GM23248 (cell line): ENCODE measurements at regions not wholly inside any gene's neighbourhood (a gene's known extent, or its start where the extent isn't known, plus 50 kb on each side); places are given as distances from the start of the nearest gene placed in this dataset.
"Not testable (repeated sequence)": the region's sequence is repeated elsewhere in the genome, so short reads cannot be mapped to it uniquely, and the experiment has no call there.

ENCODE experiments used
- DNase-seq: peaks from one replicate; pipeline ENCODE4 v3.0.0-alpha.2; 2015
- H2AFZ ChIP-seq: fragments of 200-600 bp; sonication (generic); 2 replicates; pipeline ENCODE4 v1.6.1; 2016; ENCODE audit warnings: antibody characterized with exemption
- H3F3A ChIP-seq: fragments of 200-600 bp; sonication (generic); 2 replicates; pipeline ENCODE4 v1.6.1; 2016; ENCODE audit warnings: mild to moderate bottlenecking, antibody characterized with exemption, mixed run types; ENCODE audit not compliant: insufficient read depth
- H3K27ac ChIP-seq: fragments of 200-600 bp; sonication (generic); 2 replicates; pipeline ENCODE4 v1.5.1; 2016; ENCODE audit warnings: mild to moderate bottlenecking
- H3K27me3 ChIP-seq: fragments of 200-600 bp; sonication (generic); replicated peaks from 2 replicates; pipeline ENCODE4 v1.6.1; 2016; ENCODE audit warnings: mild to moderate bottlenecking; ENCODE audit not compliant: insufficient read depth
- H3K36me3 ChIP-seq: fragments of 200-600 bp; sonication (generic); 2 replicates; pipeline ENCODE4 v1.6.1; 2016; ENCODE audit warnings: low read depth, mild to moderate bottlenecking
- H3K4me1 ChIP-seq: fragments of 200-600 bp; sonication (generic); 2 replicates; pipeline ENCODE4 v1.6.1; 2016; ENCODE audit warnings: mild to moderate bottlenecking; ENCODE audit not compliant: insufficient read depth
- H3K4me2 ChIP-seq: fragments of 200-600 bp; sonication (generic); one replicate; pipeline ENCODE4 v1.6.1; 2016; ENCODE audit warnings: mild to moderate bottlenecking; ENCODE audit not compliant: unreplicated experiment
- H3K4me3 ChIP-seq: fragments of 200-600 bp; sonication (generic); 2 replicates; pipeline ENCODE4 v1.5.1; 2016; ENCODE audit warnings: mild to moderate bottlenecking
- H3K79me2 ChIP-seq: fragments of 200-600 bp; sonication (generic); 2 replicates; pipeline ENCODE4 v1.6.1; 2016; ENCODE audit warnings: mild to moderate bottlenecking; ENCODE audit not compliant: insufficient read depth
- H3K9ac ChIP-seq: fragments of 200-600 bp; sonication (generic); 2 replicates; pipeline ENCODE4 v1.6.1; 2016; ENCODE audit warnings: mild to moderate bottlenecking
- H3K9me2 ChIP-seq: fragments of 200-600 bp; sonication (generic); 2 replicates; pipeline ENCODE4 v1.6.1; 2016; ENCODE audit warnings: mixed run types, mild to moderate bottlenecking, moderate library complexity; ENCODE audit not compliant: insufficient read depth
- H3K9me3 ChIP-seq: fragments of 200-600 bp; sonication (generic); one replicate; pipeline ENCODE4 v1.6.1; 2017; ENCODE audit warnings: low read depth
- H4K20me1 ChIP-seq: fragments of 200-600 bp; sonication (generic); 2 replicates; pipeline ENCODE4 v1.6.0; 2016; ENCODE audit not compliant: insufficient read depth
- EZH2 ChIP-seq: fragments of 200-600 bp; sonication (generic); IDR thresholded peaks from 2 replicates; pipeline ENCODE4 v1.6.1; 2018; ENCODE audit warnings: antibody characterized with exemption, mild to moderate bottlenecking; ENCODE audit not compliant: insufficient read depth, poor library complexity, severe bottlenecking
- EZH2phosphoT487 ChIP-seq: fragments of 200-600 bp; sonication (generic); IDR thresholded peaks from 2 replicates; pipeline ENCODE4 v1.6.1; 2018; ENCODE audit warnings: antibody characterized with exemption, moderate library complexity, mild to moderate bottlenecking, low read depth; ENCODE audit not compliant: insufficient read depth
- WGBS, 2 experiments: methylation state at CpG; one replicate each; pipeline ENCODE4 v1.1.6; 2015 to 2017; ENCODE audit warnings: low lambda C conversion rate in 2 of 2, low coverage in 1 of 2; ENCODE audit errors: missing lambda C conversion rate in 2 of 2; 5-methylcytosine and 5-hydroxymethylcytosine counted together
- in situ Hi-C: fragments of 300-500 bp; cut with MboI; formaldehyde crosslinking; loops from 2 replicates; pipeline ENCODE4 v1.15.0; 2020

- Histone ChIP-seq H3K4me2 (no peak overlapping the region), H4K20me1 (no peaks in the 10 kb centered on the region), H3K27me3 (no peaks in the 10 kb centered on the region), H2AFZ (no peak overlapping the region), H3K4me1 (no peaks in the 10 kb centered on the region), H3K4me3 (no peak overlapping the region), H3F3A (no peaks in the 10 kb centered on the region), H3K27ac (no peak overlapping the region), H3K9me3 (no peaks in the 10 kb centered on the region), H3K9me2 (no peaks in the 10 kb centered on the region), H3K9ac (no peak overlapping the region), H3K36me3 (no peaks in the 10 kb centered on the region), H3K79me2 (no peaks in the 10 kb centered on the region)
- WGBS, 2 experiments = 96 to 97% methylated on average over 4 of the region's 4 CpGs
- in situ Hi-C loops = no loop called here
- TF ChIP-seq EZH2 = no peak
- TF ChIP-seq EZH2phosphoT487 = no peak
- no peak for DNase-seq
Observed at GRCh38 chr2:144624451-144624850, 104.5 kb upstream of the ZEB2 start.

- H3F3A ChIP-seq, H3K9me3 ChIP-seq, H3K9ac ChIP-seq, H4K20me1 ChIP-seq, H3K27me3 ChIP-seq, H3K4me3 ChIP-seq, DNase-seq, in situ Hi-C loops, H3K79me2 ChIP-seq, H3K4me1 ChIP-seq, H3K4me2 ChIP-seq, H3K36me3 ChIP-seq, H3K27ac ChIP-seq, H2AFZ ChIP-seq, H3K9me2 ChIP-seq: not testable (repeated sequence)
- 59 to 75% methylated on average over 1 of the region's 1 CpG for WGBS, 2 experiments
Observed at GRCh38 chr2:144622373-144622772, 102.5 kb upstream of the ZEB2 start.

- Histone ChIP-seq H3K36me3 (no peaks in the 10 kb centered on the region), H3K79me2 (no peaks in the 10 kb centered on the region), H3K4me3 (no peak overlapping the region), H3K4me1 (no peaks in the 10 kb centered on the region), H3K9ac (no peak overlapping the region), H3K27ac (no peak overlapping the region), H2AFZ (no peak overlapping the region), H3K4me2 (no peak overlapping the region), H4K20me1 (no peaks in the 10 kb centered on the region), H3F3A (no peaks in the 10 kb centered on the region), H3K9me3 (no peaks in the 10 kb centered on the region), H3K27me3 (no peaks in the 10 kb centered on the region), H3K9me2 (no peaks in the 10 kb centered on the region)
- no peak for DNase-seq
- 89 to 90% methylated on average over 3 of the region's 3 CpGs for WGBS, 2 experiments
- in situ Hi-C loops = no loop called here
- no peak for TF ChIP-seq EZH2phosphoT487
Observed at GRCh38 chr2:144621266-144621665, 101.3 kb upstream of the ZEB2 start.

GRCh38 chr2:144619760-144620159 lies 99.8 kb upstream of the ZEB2 start:
- H2AFZ ChIP-seq = no peak overlapping the region
- no peaks in the 10 kb centered on the region for H3K9me2 ChIP-seq
- H3K9me3 ChIP-seq = no peaks in the 10 kb centered on the region
- no peak overlapping the region for H3K9ac ChIP-seq
- WGBS, 2 experiments = 64 to 65% methylated on average over 3 of the region's 3 CpGs
- DNase-seq = no peak
- no peaks in the 10 kb centered on the region for H3F3A ChIP-seq
- H3K79me2 ChIP-seq = no peaks in the 10 kb centered on the region
- no peaks in the 10 kb centered on the region for H4K20me1 ChIP-seq
- no peak overlapping the region for H3K4me3 ChIP-seq
- no peak overlapping the region for H3K4me2 ChIP-seq
- TF ChIP-seq EZH2 (no peak), EZH2phosphoT487 (no peak)
- H3K27ac ChIP-seq = no peak overlapping the region
- H3K36me3 ChIP-seq = no peaks in the 10 kb centered on the region
- H3K4me1 ChIP-seq = no peaks in the 10 kb centered on the region
- H3K27me3 ChIP-seq = no peaks in the 10 kb centered on the region
- in situ Hi-C loops = no loop called here

GRCh38 chr2:144617171-144617570 lies 97.3 kb upstream of the ZEB2 start:
- H4K20me1 ChIP-seq, H3K27ac ChIP-seq, H3F3A ChIP-seq, H3K4me2 ChIP-seq, H3K4me1 ChIP-seq, DNase-seq, H3K36me3 ChIP-seq, H3K27me3 ChIP-seq, H3K9me3 ChIP-seq, H3K9me2 ChIP-seq, H3K4me3 ChIP-seq, H3K9ac ChIP-seq, H2AFZ ChIP-seq, in situ Hi-C loops, H3K79me2 ChIP-seq: not testable (repeated sequence)
- 75 to 79% methylated on average over 6 of the region's 6 CpGs for WGBS, 2 experiments
